ENCODE measurements at regions not wholly inside any gene's neighbourhood (a gene's known extent, or its start where the extent isn't known, plus 50 kb on each side); places are given as distances from the start of the nearest gene placed in this dataset.
A peak's percentile ranks its signal among the peaks of the same experiment; 100 is the strongest.

DNA sequence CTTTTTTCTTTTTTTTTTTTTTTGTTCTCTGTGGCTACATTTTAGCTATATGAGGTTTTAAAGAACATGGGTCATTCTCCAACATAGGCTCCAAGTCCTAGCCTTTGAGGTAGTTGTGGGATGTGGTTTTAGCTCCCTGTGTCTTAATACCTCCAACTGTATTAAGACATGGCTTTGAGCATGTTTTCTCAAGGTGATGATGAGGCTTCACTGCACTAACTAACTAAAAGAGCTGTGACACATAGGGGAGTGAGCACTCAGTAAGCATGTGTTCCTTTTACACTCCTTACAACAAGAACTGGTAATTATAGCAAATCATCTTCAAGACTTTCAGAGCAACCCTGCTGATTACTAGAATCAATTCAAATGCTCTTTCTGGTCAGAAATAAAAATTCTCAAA is 333.6 kb upstream of the CCNH start:
- in situ Hi-C loops (cut with HindIII; ENCODE audit: low sequenced_read_pairs), result no loop called here
- H3K4me3 ChIP-seq (ENCODE audit: low read depth, low read length), result no peak overlapping the region
- peak; percentile 73 for DNase-seq (ENCODE audit: low read depth)
- TF ChIP-seq, protein P1, sequence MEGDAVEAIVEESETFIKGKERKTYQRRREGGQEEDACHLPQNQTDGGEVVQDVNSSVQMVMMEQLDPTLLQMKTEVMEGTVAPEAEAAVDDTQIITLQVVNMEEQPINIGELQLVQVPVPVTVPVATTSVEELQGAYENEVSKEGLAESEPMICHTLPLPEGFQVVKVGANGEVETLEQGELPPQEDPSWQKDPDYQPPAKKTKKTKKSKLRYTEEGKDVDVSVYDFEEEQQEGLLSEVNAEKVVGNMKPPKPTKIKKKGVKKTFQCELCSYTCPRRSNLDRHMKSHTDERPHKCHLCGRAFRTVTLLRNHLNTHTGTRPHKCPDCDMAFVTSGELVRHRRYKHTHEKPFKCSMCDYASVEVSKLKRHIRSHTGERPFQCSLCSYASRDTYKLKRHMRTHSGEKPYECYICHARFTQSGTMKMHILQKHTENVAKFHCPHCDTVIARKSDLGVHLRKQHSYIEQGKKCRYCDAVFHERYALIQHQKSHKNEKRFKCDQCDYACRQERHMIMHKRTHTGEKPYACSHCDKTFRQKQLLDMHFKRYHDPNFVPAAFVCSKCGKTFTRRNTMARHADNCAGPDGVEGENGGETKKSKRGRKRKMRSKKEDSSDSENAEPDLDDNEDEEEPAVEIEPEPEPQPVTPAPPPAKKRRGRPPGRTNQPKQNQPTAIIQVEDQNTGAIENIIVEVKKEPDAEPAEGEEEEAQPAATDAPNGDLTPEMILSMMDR (IDR thresholded peaks at IDR 0.05; ENCODE audit: low read depth, low read length, missing control alignments), result no peak

DNA sequence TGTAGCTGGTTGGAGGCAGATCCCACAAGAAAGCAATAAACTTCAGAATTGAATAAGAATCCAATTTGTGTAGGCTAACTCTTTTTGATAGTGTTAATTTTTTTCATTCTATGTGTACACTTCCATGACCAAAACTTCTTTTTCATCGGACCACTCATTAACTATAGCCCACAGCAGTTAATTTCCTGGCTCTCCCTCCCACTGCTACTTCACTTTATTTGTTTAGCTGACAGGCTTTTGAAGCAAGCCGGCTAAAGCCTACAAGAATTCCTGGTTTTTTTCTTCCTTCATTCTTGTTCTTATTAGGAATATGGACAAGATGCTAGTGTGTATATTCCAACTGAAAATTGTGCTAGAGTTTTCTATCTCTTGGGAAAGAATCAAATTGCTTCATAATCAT is 329.2 kb upstream of the CCNH start:
- in situ Hi-C loops (cut with HindIII; ENCODE audit: low sequenced_read_pairs), result no loop called here
- DNase-seq (ENCODE audit: low read depth), result no peak
- TF ChIP-seq, protein P1 (IDR thresholded peaks at IDR 0.05; ENCODE audit: low read depth, low read length, missing control alignments), result no peak
- H3K4me3 ChIP-seq (ENCODE audit: low read depth, low read length), result no peak overlapping the region

DNA sequence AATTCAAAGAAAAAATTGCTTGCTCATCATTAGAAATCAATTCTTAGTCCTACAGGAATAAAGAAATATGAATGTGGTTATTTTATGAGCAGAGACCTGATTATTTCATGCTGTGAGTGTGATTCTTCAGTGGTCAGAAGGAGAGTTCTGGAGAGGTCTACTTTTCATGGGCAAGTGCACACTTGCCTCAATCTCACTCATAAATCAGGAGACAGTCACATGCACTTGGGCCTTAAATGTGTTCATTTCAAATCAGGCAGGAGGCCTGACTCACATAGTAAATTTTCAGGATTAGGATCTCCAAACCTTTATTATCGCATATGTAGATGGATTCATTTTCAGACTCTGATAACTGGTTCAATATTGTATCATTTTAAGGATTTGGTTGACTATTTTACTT is 323.2 kb upstream of the CCNH start:
- no peak overlapping the region for H3K4me3 ChIP-seq (ENCODE audit: low read depth, low read length)
- TF ChIP-seq, protein P1 (IDR thresholded peaks at IDR 0.05; ENCODE audit: low read depth, low read length, missing control alignments), result no peak
- in situ Hi-C loops (cut with HindIII; ENCODE audit: low sequenced_read_pairs), result no loop called here
- no peak for DNase-seq (ENCODE audit: low read depth)

DNA sequence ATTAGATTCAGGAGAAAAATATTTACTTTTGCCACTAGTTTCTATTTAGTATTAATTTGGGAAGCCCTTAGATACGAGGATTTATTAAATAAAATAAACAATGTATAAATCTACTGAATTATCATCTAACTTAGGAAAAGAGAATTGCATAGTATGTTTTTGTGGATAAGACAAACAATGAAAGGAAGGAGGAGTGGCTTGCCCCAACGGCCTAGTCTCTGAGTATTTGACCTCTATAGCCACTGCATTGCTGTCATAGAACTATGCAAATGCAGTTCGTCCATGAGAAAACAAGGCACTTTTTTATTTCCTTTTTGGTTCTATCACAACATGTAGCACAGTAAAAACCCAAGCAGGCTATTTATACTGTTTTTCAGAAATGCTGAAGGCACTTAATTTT is 321.2 kb upstream of the CCNH start:
- no peak for DNase-seq (ENCODE audit: low read depth)
- no peak overlapping the region for H3K4me3 ChIP-seq (ENCODE audit: low read depth, low read length)
- in situ Hi-C loops (cut with HindIII; ENCODE audit: low sequenced_read_pairs), result no loop called here
- TF ChIP-seq, protein P1 (IDR thresholded peaks at IDR 0.05; ENCODE audit: low read depth, low read length, missing control alignments), result no peak

DNA sequence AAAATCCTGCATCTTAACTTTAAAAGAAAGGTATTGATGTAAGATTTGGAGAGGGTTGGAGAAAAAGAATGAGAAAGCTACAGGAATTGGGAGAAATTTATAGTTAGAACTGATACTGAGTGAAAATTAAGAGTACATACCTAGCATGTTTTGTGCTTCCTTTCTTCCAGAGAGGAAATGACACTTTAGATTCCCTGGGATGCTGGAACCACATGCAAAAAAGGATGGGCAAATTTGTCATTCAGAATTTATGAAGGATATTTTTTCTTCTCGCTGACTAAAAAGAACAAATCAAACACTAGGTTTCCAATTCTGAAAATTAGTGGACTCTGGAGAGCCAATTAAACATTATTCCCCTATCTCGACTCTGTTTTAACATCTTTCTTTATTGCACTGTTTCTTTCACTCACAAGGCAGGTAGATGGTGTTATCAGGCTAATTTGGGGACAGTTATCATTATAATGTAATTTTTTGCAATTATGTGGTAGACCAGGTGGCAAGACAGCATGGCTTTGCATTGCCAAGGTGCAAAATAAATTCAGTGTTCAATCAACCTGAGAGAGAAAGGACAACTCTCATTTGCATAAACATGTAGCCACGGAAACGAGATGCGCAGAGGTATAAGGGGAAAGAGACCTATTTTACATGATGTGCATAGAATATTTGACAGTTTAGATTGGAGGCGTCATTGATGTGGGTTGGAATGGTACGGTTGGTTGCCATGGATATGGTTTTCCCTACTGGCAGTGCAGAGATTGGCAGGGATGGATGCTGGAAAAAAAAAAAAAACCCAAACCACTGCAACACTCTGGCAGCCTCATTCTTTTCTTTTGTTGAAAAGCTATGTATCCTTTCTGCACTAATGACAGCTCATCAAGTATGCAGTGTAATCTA is 320.4 kb upstream of the CCNH start:
- TF ChIP-seq, protein P1 (IDR thresholded peaks at IDR 0.05; ENCODE audit: low read depth, low read length, missing control alignments), result no peak
- in situ Hi-C loops (cut with HindIII; ENCODE audit: low sequenced_read_pairs), result no loop called here
- no peak for DNase-seq (ENCODE audit: low read depth)
- H3K4me3 ChIP-seq (ENCODE audit: low read depth, low read length), result no peak overlapping the region

DNA sequence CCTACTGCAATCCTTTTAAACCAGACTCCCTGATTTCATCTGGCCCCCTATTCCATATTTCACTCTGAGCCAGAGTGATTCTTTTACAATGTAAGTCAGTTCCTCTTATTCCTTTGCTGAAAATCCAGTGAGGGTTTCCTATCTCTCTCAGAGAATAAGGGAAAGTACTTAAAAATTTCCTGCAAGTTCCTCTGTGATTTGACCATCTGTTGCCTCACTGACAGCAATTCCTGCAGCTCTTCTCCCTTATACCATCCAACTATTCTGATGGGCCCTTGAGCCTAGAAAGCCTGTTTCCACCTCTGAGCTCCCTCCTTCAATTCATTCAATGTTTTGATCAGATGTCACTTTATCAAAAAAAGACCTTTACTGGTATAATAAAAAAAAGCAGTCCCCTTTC is 317.1 kb upstream of the CCNH start:
- TF ChIP-seq, protein P1 (IDR thresholded peaks at IDR 0.05; ENCODE audit: low read depth, low read length, missing control alignments), result no peak
- in situ Hi-C loops (cut with HindIII; ENCODE audit: low sequenced_read_pairs), result no loop called here
- no peak overlapping the region for H3K4me3 ChIP-seq (ENCODE audit: low read depth, low read length)
- DNase-seq (ENCODE audit: low read depth), result no peak

Data from astrocyte of the cerebellum (primary cell).